ENCODE measurements at regions not wholly inside any gene's neighbourhood (a gene's known extent, or its start where the extent isn't known, plus 50 kb on each side); places are given as distances from the start of the nearest gene placed in this dataset.

DNA sequence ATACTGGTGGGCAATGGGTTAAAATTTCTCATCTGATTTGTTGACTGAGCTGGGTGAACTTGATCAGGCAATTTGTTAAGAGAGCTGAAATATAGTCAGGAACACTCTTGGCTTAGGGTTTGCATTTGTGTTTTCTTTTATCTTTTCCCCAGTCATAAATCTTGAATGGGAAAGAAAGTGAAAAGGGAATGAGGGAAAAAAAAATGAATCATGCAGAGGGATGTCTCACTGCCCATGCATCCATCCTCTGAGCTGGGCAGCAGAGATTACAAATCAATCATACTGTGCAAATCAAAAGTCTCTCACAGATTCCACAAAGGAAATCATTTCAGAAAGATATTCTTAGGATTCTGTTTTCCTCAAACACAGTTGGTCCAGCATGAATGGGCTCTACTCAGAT is 174.2 kb upstream of the MPPED2 start:
- TF ChIP-seq, protein P1, sequence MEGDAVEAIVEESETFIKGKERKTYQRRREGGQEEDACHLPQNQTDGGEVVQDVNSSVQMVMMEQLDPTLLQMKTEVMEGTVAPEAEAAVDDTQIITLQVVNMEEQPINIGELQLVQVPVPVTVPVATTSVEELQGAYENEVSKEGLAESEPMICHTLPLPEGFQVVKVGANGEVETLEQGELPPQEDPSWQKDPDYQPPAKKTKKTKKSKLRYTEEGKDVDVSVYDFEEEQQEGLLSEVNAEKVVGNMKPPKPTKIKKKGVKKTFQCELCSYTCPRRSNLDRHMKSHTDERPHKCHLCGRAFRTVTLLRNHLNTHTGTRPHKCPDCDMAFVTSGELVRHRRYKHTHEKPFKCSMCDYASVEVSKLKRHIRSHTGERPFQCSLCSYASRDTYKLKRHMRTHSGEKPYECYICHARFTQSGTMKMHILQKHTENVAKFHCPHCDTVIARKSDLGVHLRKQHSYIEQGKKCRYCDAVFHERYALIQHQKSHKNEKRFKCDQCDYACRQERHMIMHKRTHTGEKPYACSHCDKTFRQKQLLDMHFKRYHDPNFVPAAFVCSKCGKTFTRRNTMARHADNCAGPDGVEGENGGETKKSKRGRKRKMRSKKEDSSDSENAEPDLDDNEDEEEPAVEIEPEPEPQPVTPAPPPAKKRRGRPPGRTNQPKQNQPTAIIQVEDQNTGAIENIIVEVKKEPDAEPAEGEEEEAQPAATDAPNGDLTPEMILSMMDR (conservative IDR thresholded peaks at IDR 0.05 in 1 of 2, IDR thresholded peaks at IDR 0.05 in 1 of 2; ENCODE audit: low read depth in 1 of 2, low read length in 2 of 2) = no peak
- no peak for TF ChIP-seq EZH2 (IDR thresholded peaks at IDR 0.05; ENCODE audit: low read length, missing control alignments)

All from fibroblast of lung (primary cell).